HuH-7.5 (cell line): ENCODE measurements at regions not wholly inside any gene's neighbourhood (a gene's known extent, or its start where the extent isn't known, plus 50 kb on each side); places are given as distances from the start of the nearest gene placed in this dataset.
A peak's percentile ranks its signal among the peaks of the same experiment; 100 is the strongest.
"Not testable (repeated sequence)": the region's sequence is repeated elsewhere in the genome, so short reads cannot be mapped to it uniquely, and the experiment has no call there.

Experiments
- DNase-seq: peaks from one replicate; pipeline ENCODE4 v3.0.0; 2011; ENCODE audit warnings: low spot score

GRCh38 chr22:33221568-33221967, 163.4 kb upstream of the SYN3 start:
- no peak for DNase-seq

GRCh38 chr22:33220476-33221080, 162.4 kb upstream of the SYN3 start:
- DNase-seq, result no peak

- DNase-seq, result no peak
Observed at GRCh38 chr22:33219648-33220384, 161.6 kb upstream of the SYN3 start.

- DNase-seq, result no peak
Observed at GRCh38 chr22:33213383-33214075, 155.3 kb upstream of the SYN3 start.

- peak; percentile 31 for DNase-seq
Observed at GRCh38 chr22:33209930-33210784, 152.0 kb upstream of the SYN3 start.

GRCh38 chr22:33204408-33204807, 146.2 kb upstream of the SYN3 start:
- DNase-seq, result no peak

- no peak for DNase-seq
Observed at GRCh38 chr22:33202455-33202854, 144.3 kb upstream of the SYN3 start.

GRCh38 chr22:33194529-33195077, 136.4 kb upstream of the SYN3 start:
- DNase-seq, result no peak

GRCh38 chr22:33192156-33192555, 134.0 kb upstream of the SYN3 start:
- DNase-seq, result no peak

- no peak for DNase-seq
Observed at GRCh38 chr22:33188326-33188725, 130.1 kb upstream of the SYN3 start.

GRCh38 chr22:33186816-33187215, 128.6 kb upstream of the SYN3 start:
- DNase-seq, result no peak

GRCh38 chr22:33180356-33180755, 122.2 kb upstream of the SYN3 start:
- no peak for DNase-seq

- no peak for DNase-seq
Observed at GRCh38 chr22:33167998-33168790, 110.0 kb upstream of the SYN3 start.

GRCh38 chr22:33166206-33166605, 108.0 kb upstream of the SYN3 start:
- DNase-seq, result no peak

GRCh38 chr22:33163815-33164214, 105.6 kb upstream of the SYN3 start:
- DNase-seq, result no peak

- no peak for DNase-seq
Observed at GRCh38 chr22:33162196-33162595, 104.0 kb upstream of the SYN3 start.

- DNase-seq, result no peak
Observed at GRCh38 chr22:33160525-33160924, 102.3 kb upstream of the SYN3 start.

GRCh38 chr22:33154967-33155366, 96.8 kb upstream of the SYN3 start:
- DNase-seq, result not testable (repeated sequence)

GRCh38 chr22:33149611-33150010, 91.4 kb upstream of the SYN3 start:
- no peak for DNase-seq

- no peak for DNase-seq
Observed at GRCh38 chr22:33144721-33145120, 86.5 kb upstream of the SYN3 start.
